GM04504 (cell line): ENCODE measurements at regions not wholly inside any gene's neighbourhood (a gene's known extent, or its start where the extent isn't known, plus 50 kb on each side); places are given as distances from the start of the nearest gene placed in this dataset.
A peak's percentile ranks its signal among the peaks of the same experiment; 100 is the strongest.
"Not testable (repeated sequence)": the region's sequence is repeated elsewhere in the genome, so short reads cannot be mapped to it uniquely, and the experiment has no call there.

Source experiments
- DNase-seq: peaks from one replicate; pipeline ENCODE4 v3.0.0-alpha.2; 2012; ENCODE audit warnings: low read depth

DNA sequence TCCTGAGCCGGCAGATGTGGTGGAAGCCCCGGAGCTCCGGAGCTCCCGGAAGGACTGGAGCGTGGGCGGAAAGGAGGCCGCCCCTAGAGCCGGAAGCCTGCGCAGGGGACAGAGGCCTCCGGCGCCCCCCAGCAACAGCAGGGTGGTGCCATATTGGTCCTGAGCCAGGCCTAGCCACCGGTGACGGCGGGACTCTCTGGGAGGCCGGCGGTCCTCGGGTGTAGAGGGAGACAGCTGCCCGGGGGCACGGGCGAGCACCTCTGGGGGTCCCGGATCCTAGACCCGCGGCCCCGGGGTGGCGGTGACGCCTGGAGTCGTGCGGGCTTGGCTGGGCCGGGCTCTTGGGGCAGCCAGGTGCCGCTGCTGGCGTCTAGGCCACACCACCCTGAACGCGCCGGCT is 1472.2 kb downstream of the FOXD4L5 start:
- DNase-seq, result not testable (repeated sequence)

DNA sequence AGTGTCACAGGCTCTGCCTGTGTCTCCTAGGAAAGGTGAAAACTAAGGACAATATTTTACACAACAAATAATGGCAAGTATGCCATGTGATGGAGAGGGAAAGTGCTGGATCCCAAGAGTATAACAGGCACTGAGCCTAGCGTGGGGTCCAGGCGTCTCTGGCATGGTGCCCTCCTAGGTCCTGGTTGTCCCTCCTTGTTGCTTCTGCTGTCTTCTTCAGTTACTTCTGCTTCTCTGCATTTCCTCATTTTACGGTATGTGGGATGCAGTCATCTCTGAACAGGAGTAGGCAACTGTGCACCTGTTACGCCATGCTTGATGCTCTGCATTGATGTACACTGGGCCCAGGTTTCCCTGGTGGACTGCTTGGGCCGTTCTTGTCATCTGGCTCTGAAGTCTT is 1480.8 kb downstream of the FOXD4L5 start:
- not testable (repeated sequence) for DNase-seq

DNA sequence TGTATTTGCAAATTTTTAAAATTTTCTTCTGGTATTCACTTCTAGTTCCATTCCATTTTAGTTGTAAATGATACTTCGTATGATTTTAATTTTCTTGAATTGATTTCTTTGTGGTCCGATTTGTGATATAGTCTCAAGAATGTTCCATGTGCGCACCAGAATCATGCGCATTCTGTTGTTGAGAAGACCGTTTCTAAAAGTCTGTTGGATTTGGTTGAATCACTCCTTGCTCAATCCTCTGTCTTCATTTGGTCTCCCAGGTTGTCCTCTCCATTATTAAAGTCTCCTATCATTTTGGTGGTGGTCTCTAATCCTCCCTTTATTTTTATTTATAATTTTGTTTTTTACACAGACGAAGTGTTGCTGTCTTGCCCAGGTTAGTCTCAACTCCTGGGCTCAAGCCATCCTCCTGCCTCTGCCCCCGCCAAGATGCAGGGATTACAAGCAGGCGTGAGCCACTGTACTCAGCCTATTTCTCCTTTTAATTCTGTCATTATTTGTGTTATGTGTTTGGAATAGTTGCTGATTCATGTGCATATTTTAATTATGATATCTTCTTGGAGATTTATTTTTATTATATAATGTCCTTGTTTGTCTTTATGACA is 1490.8 kb downstream of the FOXD4L5 start:
- not testable (repeated sequence) for DNase-seq

DNA sequence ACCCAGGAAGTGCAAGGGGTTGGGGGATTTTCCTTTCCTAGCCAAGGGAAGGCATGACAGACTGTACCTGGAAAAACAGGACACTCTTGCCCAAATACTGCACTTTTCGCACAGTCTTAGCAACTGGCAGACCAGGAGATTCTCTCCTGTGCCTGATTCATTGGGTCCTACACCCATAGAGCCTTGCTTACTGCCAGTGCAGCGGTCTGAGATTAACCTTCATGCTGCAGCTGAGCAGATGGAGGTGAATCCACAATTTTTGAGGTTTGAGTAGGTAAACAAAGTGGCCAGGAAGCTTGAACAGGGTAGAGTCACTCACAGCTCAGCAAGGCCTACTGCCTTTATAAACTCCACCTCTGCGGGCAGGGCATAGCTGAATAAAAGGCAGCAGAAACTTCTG is 1497.6 kb downstream of the FOXD4L5 start:
- DNase-seq, result not testable (repeated sequence)

DNA sequence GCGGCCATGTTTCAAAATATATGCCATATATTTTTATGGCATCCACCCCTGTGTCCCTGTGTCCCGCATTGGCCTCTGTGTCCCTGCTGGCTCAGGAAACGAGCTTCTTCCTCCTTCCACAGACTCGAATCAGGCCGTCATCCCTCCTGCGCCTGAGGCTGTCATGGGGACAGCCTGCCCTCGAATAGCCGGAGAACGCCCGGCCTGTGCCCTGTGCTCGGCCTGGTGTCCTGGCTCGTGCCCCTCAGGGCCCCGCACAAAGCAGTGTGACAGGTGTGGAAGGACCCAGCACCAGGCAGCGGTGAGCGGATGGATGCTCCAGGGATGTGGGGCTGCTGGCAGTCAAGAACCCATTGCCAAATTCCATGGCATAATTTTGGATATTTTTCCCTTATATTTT is 1500.0 kb downstream of the FOXD4L5 start:
- not testable (repeated sequence) for DNase-seq

DNA sequence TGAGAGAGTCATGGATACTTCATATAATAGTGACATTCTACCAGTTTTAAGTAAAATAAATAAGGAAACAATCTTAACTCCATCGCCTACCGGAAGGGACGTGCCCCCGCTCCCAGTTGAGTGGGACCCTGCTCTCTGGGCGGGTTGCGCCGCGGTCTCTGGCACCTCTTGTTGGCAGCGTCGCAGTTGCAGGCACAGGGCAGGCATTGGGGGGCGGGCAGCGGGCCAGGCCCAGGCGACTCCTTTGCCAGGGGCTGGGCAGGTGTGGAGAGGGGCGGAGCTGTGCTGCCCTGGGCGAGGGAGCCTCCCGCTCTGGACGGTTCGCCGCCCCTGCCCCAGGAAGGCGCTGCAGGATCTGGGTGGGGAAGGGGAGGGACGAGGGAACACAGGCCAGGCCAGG is 1500.6 kb downstream of the FOXD4L5 start:
- not testable (repeated sequence) for DNase-seq

DNA sequence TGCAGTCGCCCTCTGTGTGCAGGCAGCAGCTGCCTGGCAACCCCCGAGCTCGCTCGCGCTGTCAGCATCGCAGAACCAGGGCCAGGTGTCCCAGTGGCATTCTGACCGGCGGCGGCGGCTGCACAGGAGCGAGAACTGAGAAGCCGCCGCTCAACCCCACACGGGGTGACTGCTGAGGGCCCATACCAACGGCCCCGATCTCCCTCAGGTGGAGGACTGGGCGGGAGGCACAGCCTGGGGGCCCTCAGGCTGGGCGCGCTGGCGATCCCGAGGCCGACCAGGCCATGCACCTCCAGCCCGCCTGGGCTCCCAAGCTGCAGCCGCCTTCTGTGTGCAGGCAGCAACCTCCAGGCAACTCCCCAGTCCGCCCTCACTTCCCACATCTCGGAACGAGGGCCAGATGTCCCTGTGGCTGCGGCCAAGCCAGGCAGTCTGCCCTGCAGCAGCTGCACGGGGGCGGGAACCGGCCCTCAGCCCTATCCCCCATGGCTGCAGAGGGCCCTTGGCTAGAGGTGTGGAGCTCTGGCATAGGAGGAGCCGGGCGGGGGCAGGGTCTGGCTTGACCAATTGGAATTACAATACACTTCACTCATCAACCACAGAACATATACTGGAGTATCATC is 1503.1 kb downstream of the FOXD4L5 start:
- not testable (repeated sequence) for DNase-seq

DNA sequence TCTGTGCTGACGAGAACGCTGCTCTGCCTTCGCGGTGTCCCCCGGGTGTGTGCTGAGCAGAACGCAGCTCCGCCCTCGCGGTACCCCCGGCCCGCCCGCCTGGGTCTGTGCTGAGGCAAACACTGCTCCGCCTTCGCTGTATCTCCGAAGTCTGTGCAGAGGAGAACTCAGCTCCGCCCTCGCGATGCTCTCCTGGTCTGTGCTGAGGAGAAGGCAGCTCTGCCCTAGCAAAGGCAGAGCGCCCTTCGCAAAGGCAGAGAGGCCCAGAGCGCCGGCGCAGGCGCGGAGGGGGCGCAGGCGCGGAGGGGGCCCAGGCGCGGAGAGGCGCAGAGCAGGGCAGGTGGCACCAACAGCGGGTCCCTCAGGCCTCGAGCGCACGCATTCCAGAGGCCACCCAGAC is 1503.6 kb downstream of the FOXD4L5 start:
- DNase-seq, result not testable (repeated sequence)

DNA sequence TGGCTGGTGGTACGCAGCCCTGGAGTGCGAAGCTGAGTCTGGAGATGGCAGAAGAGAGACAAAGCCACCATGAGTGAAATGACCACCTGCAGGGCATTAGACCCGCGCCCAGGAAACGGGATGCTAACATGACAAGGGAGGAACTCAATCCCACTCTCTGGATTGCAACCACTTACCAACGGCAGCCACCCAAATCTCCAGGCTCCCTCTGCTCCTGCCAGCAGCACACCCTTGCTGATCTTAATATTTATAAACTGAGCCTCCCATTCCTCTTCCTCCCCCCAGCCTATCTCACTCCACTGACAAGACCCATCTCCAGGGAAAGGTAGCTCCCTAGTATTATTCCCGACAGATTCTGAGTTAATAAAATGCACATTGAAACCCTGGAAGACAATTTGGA is 1508.8 kb downstream of the FOXD4L5 start:
- not testable (repeated sequence) for DNase-seq

DNA sequence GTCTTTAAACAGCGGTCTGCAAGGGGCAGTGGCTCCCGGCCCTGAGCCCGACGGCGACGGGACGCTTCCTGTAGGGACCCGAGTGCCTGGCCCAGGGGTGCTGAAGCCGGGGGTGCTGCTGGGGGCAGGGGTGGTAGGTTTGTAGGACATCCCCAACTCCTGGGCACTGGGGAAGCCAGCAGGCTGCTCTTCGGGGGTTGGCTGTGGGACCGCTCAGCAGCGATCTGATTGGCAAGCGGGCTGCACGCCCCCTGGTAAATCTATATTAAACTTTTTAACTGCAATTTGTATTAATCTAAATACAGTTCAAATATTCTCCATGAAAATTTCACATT is 1510.0 kb downstream of the FOXD4L5 start:
- DNase-seq, result not testable (repeated sequence)

DNA sequence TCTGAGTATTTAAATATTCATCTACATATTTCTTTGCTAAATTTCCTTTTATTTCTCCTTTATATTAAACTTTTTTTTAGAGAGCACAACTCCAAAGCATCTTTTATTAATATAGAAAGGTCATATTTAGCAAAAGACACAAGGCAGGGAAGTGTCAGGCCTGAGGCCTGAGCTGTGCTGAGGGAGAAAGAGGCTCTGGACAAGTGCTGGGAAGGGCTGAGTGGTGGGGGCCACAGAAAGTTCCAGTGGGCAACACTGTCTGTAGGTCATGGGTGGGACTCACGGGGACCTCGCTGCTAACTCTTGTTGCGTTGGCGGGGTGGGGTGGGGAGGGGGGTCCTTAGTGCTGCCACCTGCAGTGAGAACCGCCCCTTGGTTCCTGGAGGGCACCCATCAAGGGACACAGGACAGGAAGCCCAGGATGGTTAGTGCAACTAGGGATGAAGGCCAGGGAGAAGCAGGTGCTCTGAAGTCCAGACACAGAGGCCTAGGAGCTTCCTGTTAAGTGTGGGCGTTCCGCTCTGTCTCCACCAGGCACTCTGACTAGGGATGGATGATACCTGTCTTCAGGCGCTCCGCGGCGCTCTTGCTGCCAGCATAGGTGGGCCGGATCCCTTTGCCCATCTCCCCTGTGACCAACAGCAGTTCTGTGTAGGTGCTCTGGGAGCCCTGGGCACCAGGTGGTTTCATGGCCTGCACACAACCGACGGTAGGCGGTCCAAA is 1510.5 kb downstream of the FOXD4L5 start:
- not testable (repeated sequence) for DNase-seq

DNA sequence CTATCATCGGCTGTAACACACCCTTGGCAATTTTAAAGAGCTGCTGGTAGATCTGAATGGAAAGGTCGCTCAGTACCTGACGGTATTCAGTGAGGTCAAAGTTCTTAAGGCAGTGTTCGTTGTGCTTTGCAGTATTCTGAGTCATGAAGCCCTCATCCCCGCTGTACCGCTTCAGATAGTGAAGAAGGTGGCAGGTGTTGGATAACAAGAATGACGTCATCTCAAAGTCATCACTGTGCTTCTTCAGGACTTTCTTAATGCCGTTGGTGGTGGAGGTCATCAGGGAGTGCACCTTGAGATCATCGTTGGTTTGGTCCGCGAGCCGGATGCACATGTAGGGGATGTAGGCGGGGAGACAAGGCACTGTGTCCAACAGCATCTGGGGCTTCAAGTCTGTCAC is 1522.8 kb downstream of the FOXD4L5 start:
- not testable (repeated sequence) for DNase-seq

DNA sequence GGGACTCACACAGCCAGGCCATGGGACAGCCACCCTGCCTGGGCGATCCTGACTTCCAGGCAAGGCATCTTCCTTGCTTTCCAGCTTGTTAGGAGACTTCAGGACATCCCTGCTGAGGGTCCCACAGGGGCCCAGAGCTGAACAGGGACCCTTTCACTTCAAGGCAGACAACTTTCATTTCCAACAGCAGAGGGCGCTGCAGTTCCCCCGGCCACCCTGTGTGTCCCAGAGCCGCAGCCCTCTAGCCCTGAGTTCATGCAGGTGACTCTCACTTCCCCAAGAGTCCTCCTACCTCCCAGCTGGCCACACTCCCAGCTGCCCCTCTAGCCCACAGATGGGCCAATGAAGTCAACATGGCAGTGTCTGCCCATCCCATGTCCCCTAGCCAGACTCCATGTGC is 1556.0 kb downstream of the FOXD4L5 start:
- DNase-seq, result not testable (repeated sequence)

DNA sequence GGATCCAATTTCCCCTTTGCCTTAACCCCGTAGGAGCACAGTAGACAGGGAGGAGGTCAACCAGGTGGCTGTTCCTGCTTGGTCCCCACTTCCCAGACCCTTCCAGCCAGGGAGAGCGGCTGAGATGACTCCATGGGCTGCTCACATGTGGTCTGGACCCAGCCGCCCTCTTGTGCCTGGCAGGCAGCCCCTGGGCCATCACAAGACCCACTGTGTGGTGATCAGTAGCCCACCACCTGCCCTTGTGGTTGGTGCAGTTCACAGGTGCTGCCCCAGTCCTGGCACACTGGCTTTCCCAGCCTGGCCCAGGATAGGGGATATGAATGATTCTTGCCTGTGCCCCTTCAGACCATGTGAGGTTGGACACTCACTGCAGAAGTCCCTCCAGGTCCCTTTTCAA is 1556.7 kb downstream of the FOXD4L5 start:
- no peak for DNase-seq

DNA sequence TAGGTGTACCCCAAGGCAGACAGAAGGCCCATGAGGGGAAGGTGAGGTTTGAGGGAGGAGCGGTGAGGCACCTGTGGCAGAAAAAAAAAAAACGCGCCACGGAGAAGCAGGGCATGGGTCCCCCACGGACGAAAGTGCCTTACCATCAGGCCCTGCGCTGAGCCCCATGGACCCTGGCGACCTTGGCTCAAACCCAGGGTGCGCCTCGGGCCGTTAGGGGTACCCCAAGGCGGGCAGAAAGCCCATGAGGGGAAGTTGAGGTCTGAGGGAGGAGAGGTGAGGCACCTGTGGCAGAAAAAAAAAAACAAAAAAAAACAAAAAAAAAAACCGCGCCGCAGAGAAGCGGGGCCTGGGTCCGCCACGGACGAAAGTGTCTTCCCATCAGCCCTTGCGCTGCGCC is 1576.7 kb downstream of the FOXD4L5 start:
- DNase-seq, result not testable (repeated sequence)

DNA sequence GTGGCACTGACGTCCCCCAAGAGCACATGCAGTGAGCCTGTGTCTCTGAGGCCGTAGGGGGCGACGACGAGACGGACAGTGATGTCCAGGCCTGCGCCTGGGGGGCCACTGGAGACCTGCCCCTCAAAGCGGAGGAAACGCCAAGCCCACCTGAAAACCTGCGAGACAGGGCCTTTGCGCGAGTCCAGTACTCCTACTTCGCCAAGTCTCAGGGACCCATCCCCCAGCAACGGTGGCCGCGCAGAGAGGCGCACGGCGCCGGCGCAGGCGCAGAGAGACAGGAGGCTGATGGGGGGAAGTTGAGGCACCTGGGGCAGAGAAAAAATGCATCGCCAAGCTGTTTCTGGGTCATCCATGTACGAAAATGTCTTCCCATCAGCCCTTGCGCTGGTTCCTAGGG is 1580.6 kb downstream of the FOXD4L5 start:
- DNase-seq, result not testable (repeated sequence)

DNA sequence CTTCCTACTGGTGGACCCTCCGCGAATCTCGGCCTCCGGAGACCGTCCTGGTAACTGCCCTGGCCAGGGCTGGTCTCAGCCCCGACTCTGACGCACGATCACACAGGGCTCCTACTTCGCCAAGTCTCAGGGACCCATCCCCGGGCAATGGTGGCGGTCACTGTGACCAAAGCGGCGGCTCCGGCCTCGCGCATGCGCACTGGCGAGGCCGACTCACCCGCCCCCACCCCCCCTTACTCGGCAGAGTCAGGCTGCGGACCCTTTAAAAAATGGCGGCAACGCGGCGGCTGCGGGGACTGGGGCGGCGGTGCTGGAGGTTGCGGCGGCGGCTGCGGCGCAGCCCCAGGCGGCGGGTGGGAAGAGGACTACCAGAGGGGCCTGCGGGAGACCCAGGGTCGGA is 1581.3 kb downstream of the FOXD4L5 start:
- peak; percentile 3 for DNase-seq

DNA sequence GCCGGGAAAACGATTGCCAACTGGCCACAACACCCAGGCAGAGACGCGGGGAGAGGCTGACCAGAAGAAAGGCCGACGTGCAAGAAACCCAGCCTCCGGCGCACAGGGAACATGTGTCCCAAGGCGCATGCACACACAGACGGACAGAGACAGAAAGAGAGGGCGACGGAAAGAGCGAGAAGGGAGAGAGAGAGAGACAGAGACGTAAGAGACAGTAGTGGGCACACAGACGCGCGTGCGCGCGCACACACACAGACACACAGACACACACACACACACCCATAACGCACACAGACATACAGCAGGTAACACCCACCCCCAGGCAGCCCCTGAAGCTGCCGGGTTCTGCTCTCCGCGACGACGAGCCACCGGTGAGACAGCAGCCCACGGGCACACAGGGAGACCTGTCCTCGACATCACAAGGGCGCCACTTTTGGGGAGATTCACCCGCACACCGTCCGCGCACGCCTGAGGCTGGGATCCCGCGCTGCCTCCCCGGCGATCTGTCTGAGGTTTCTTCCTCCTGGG is 1581.8 kb downstream of the FOXD4L5 start:
- not testable (repeated sequence) for DNase-seq
